Posterior vena cava (tissue), 2 donors: ENCODE measurements at regions not wholly inside any gene's neighbourhood (a gene's known extent, or its start where the extent isn't known, plus 50 kb on each side); places are given as distances from the start of the nearest gene placed in this dataset.

Experiments used
- DNase-seq: peaks from one replicate; pipeline ENCODE4 v3.0.0-alpha.2; 2020; ENCODE audit warnings: low spot score
- intact Hi-C, 2 donors: fragments of 100-400 bp; cut with DNase I; formaldehyde crosslinking; loops; one replicate each; pipeline versions ENCODE4 v1.14.1 to v1.14.2; 2022 to 2023
- donor health status: DM: yes; HTN: yes; CAD: no.
- donor health status: DM: yes; HTN: yes; CAD: no.

DNA sequence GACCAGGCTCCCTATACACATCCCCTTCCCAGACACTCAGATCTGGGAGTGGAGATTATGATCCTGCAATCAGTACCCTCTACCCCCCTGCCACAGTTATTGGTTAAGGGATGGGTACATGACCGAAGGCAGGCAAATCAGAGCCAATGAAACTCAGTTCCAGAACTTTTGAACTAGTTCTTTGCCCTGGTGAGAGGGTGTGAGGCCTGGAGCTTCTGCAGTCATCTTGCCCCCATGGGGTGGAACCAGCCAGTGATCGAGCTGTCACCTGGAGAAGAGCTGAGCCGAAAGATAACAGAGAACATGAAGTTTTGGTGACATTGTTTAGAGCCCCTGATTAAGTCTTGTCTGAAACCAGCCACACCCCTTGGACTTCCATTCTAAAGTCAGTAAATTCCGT is 88.2 kb upstream of the DUSP5 start:
- intact Hi-C loops = no loop called here
- DNase-seq = no peak

DNA sequence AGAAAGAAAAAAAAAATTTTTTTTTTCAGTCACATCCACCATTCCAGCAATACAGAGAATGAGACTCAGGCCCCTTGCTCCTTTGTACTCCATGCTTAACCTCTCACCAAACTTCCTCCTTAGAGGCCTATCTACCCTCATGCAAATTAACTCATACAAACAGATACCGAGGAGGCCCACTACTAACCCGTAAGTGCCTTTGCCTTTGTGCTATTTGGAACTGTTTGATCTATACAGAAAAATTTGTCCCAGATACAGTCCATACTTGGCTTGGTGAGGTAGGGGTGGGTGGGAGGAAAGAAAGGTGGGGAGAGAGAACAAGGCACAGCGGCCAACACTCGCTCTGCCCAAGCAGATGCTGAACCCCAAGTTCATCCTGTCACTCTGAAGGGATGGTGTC is 87.8 kb upstream of the DUSP5 start:
- intact Hi-C loops = loop anchor here in 1 of 2 donors (10.0 kb wide), 1 partner anchor 85 kb away; the partner anchor contains the start of gene DUSP5
- DNase-seq = no peak

- DNase-seq = peak; percentile 88
- intact Hi-C loops = loop anchor here in 1 of 2 donors (10.0 kb wide), 1 partner anchor 84 kb away; the partner anchor contains the start of gene DUSP5
Observed at GRCh38 chr10:110410329-110411046, 87.2 kb upstream of the DUSP5 start.

GRCh38 chr10:110411047-110411410 is 86.7 kb upstream of the DUSP5 start:
- intact Hi-C loops = loop anchor here in 1 of 2 donors (10.0 kb wide), 1 partner anchor 84 kb away; the partner anchor contains the start of gene DUSP5
- DNase-seq = no peak

DNA sequence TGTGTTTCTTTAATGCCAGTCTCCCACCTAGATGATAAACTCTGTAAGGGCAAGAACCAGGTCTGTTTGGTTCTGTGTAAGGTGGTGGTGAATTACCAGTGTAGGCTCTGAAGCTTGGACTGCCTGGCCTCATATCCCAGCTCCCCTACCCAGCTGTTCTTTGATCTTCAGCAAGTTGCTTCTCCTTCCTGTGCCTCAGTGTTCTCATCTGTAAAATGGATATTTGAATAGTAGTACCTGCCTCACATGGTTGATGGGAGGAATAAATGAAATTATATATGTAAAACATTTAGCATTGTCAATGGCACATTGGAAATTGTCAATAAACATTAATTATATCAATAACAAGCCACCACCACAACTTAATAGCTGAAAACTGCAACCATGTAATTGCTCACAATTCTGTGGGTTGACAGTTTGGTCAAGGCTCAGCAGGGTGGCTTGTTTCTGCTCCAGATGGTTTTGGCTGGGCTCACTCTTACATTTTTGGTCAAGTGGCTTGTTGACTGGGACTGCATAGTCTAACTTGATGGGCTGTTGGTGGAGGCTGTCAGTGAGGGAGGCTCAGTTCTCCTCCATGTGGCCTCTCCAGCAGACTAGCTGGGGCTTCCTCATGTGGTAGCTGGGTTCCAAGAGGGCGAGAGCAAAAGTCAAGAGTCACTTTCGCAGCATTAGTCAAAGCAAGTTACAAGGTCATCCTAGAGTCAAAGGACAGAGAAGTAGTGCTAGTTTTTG is 84.5 kb upstream of the DUSP5 start:
- intact Hi-C loops = loop anchor here in 1 of 2 donors (10.0 kb wide), 1 partner anchor 82 kb away; the partner anchor contains the start of gene DUSP5

DNA sequence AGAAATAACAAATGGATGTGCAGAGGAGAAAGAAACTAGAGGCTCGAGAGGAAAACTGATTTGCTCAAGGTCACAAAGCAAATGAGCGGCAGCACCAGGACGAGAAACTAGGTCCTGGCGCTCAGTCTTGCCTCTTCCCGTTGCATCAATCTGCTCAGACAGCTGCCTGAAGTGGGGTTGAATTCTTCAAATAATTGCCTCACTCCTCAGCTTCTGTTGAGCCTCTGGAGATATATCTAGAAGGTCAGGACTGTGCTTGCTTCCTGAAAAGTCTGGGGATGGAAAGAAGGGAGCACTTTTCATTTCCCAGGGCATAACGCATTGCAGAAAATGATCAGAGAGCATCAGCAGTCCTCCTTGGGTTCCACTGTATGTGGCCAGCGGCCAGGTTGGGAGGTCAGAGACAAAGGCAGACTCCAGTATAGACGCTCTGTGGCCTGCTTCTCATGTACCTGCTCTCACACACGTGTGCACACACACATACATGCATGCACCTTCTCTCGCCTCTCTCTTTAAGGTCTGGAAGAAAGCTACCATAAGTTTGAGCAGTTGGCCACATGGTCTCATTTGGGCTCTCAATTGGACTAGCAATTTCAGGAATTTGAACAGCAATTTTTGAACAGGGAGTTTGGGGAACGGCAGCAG is 83.7 kb upstream of the DUSP5 start:
- DNase-seq = no peak
- intact Hi-C loops = loop anchor here in 1 of 2 donors (10.0 kb wide), 1 partner anchor 81 kb away; the partner anchor contains the start of gene DUSP5

More for the DNA sequence above, 84.5 kb upstream of the DUSP5 start:
- DNase-seq = no peak

- intact Hi-C loops = loop anchor here in 1 of 2 donors (10.0 kb wide), 1 partner anchor 80 kb away; the partner anchor contains the start of gene DUSP5
- no peak for DNase-seq
Observed at GRCh38 chr10:110414548-110415309, 83.0 kb upstream of the DUSP5 start.

DNA sequence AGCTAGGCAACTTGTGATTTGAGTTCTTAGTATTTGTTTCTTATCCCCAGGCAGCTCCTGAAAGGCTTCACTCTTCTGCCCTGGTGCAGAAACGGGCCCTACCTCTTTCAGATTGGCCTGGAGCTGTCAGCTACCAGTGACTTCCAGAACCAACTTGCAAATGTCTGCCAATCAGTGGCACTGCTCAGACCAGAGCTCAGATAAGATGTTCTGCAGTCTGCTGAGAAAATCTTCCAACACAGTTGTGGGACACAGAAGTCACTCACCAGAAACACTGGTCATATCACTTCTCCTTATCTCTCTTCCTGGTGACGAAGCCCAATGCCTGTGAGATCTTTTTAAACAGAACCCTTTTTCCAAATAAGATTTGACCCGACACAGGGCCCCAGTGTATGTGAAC is 81.9 kb upstream of the DUSP5 start:
- DNase-seq = no peak
- intact Hi-C loops = loop anchor here in 1 of 2 donors (10.0 kb wide), 1 partner anchor 79 kb away; the partner anchor contains the start of gene DUSP5

DNA sequence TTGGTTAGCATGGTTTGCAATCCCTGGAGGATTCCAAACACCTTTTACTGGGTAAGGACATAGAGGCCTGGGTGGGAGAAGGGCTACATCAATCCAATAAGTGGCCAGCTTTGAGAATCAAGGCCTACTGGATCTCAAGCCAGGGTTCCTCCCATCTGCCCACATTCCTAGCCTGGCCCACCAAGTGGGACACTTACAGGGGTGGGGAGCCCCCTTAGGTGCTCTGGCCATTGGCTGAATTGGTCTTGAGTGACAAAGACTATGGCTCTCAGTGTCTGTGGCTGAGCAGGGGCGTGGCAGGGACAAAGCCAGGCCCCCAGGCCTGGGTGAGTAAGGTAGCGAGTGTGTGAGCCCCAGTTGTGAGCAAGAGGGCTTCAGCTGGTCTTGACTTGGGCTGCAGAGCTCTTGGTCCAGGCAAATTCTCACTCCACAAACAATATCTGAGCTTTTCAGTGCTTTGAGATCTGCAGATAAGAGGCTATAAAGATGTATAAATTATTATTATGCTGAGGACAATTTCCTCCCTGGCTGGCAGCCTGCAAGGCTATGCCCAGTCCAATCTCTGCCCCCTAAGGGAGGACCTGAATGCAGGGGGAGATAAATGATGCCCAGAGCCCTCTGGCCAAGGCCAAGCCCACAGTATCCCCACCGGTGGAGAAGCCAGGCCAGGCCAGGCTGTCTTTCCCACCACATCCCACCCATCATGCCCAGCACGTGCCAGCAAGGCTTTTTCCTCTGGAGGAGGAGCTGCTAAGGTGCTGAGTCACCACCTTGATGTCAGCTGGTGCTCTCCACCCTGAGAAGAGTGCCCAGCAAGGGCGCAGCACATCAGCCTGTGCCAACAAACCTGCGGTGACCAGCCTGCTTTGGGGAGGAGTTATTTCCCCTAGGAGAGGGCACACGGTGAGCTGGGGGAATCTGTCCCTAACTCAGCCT is 80.7 kb upstream of the DUSP5 start:
- no peak for DNase-seq
- intact Hi-C loops = loop anchor here in 1 of 2 donors (10.0 kb wide), 1 partner anchor 78 kb away; the partner anchor contains the start of gene DUSP5

- no peak for DNase-seq
- intact Hi-C loops = loop anchor here in 1 of 2 donors (10.0 kb wide), 1 partner anchor 77 kb away; the partner anchor contains the start of gene DUSP5
Observed at GRCh38 chr10:110418218-110418617, 79.5 kb upstream of the DUSP5 start.

DNA sequence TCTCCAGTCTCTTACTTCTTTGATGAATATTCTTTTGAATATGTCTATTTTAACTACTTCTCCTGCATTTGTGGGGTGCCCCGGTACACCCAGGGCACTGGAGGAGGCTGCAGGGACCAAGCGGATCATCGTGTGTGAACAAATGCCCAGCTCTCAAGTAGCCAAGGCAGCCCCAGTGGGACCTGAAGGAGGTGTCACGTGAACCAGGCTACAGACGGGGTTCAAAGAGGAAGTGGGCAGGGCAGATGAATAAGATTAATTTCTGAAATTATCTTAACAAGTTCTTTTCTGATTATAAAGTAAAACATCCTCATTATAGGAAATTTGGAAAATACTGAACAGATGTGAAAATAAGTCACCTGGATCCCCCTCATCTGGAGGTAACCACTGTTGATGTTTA is 78.4 kb upstream of the DUSP5 start:
- intact Hi-C loops = loop anchor here in 1 of 2 donors (10.0 kb wide), 1 partner anchor 76 kb away; the partner anchor contains the start of gene DUSP5
- no peak for DNase-seq

DNA sequence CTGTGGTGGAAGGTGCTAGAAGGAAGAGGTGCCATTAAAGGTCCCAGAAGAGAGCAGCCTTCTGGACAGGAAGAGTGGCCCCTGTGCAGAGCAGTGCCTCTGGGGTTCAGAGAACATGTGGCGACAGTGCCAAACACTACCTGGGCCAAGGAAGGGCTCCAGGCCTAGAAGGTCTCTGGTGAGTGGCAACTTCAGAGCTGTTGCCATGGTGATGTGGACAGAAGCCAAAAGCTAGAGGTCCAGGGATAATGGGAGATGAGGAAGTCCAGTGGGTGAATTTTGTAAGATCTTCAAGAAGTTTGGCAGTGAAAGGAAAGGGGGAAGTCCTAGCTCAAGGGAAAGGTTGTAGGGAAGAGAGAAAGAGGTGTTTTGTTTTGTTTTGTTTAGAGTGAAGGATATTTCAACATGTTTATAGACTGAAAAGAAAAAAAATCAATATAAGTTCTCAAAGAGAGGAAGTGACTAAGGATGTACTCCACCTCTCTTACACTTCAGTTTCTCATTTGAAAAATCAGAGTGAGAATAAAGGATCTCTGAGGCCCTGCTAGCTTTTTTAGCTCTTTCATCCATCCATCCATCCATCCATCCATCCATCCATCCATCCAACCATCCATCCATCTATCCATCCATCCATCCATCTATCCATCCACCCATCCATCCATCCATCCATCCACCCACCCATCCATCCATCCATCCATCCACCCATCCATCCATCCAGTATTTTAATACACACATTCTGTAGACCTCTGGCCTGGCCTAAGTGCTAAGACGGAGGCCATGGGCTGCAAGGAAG is 77.1 kb upstream of the DUSP5 start:
- no peak for DNase-seq

GRCh38 chr10:110421512-110422138 is 76.1 kb upstream of the DUSP5 start:
- intact Hi-C loops = no loop called here
- DNase-seq = no peak

More for the DNA sequence above, 77.1 kb upstream of the DUSP5 start:
- intact Hi-C loops = no loop called here

DNA sequence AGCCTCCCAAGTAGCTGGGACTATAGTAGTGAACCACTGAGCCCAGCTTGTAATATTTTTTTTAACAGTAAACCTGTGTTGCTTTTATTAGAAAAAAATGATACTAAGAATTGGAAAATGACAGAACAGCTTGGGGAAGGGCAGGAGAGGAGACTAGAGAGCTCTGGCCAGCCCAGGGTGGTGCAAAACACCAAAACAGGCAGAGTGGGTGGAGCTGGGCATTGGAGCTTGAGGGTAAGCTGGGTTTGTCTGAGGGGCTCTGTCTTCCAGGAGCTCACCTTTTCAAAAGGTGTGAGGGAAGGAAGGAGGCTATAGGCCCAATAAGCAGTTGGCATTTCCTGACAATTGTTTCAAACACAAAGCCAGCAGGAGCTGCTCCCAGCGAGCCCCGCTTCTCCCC is 75.2 kb upstream of the DUSP5 start:
- DNase-seq = no peak
- intact Hi-C loops = no loop called here

DNA sequence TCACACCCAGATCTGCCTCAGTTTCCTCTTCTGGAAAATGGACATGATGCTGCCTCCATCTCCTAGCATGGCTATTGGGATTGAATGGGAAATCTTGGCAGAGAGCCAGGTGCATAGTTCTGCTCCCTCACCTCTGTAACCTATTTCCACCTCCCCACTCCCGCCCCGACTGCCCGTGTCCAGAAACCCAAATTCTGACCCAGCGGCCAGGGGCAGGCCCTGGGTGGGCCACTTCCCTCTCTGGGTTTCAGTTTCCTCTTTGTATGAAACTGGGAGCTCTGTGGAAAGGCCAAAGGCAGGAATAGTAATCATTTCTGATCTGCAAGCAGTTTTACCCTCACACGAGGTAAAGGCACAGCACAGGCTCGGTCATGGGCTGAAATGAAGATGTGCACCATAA is 74.1 kb upstream of the DUSP5 start:
- intact Hi-C loops = no loop called here
- DNase-seq = no peak

- intact Hi-C loops = no loop called here
- DNase-seq = peak; percentile 80
Observed at GRCh38 chr10:110425684-110426293, 71.9 kb upstream of the DUSP5 start.
